Breast epithelium (tissue), 4 donors: ENCODE measurements at regions not wholly inside any gene's neighbourhood (a gene's known extent, or its start where the extent isn't known, plus 50 kb on each side); places are given as distances from the start of the nearest gene placed in this dataset.

Experiments
- DNase-seq, 2 donors: peaks; one replicate each; pipeline ENCODE4 v3.0.0-alpha.2; 2019; ENCODE audit warnings: low spot score in 2 of 2
- H3K27ac ChIP-seq, 2 donors: fragments of 200-600 bp; sonication (generic) in 1 of 2; one replicate each; pipeline ENCODE4 v1.5.1; 2016 to 2019; ENCODE audit warnings: mild to moderate bottlenecking in 1 of 2
- H3K27me3 ChIP-seq, 2 donors: fragments of 200-600 bp; sonication (generic) in 1 of 2; one replicate each; pipeline versions ENCODE4 v1.5.1 to v1.6.0; 2017 to 2019; ENCODE audit warnings: control low read depth in 1 of 2, mild to moderate bottlenecking in 1 of 2
- H3K36me3 ChIP-seq: fragments of 200-600 bp; one replicate; pipeline ENCODE4 v1.5.1; 2019
- H3K4me1 ChIP-seq, 2 donors: fragments of 200-600 bp; sonication (generic); one replicate each; pipeline ENCODE4 v1.5.1; 2016 to 2019; ENCODE audit warnings: control low read depth in 1 of 2
- H3K4me3 ChIP-seq, 3 donors: fragments of 200-600 bp; sonication (generic); 1 replicate in 2 of 3; 2 replicates in 1 of 3; pipeline ENCODE4 v1.5.1; 2016 to 2019; ENCODE audit warnings: mild to moderate bottlenecking in 3 of 3, moderate library complexity in 2 of 3
- H3K9me3 ChIP-seq, 2 donors: fragments of 200-600 bp; sonication (generic) in 1 of 2; one replicate each; pipeline ENCODE4 v1.5.1; 2016 to 2019; ENCODE audit warnings: control low read depth in 1 of 2
- CTCF ChIP-seq, 3 donors: fragments of 450-650 bp; IDR thresholded peaks; one replicate each; pipeline ENCODE4 v1.5.1; 2016 to 2017; ENCODE audit warnings: antibody characterized with exemption in 3 of 3, mild to moderate bottlenecking in 3 of 3, moderate library complexity in 3 of 3
- POLR2A ChIP-seq: fragments of 450-650 bp; IDR thresholded peaks from one replicate; pipeline ENCODE4 v1.6.1; 2016; ENCODE audit warnings: antibody characterized with exemption, mild to moderate bottlenecking, moderate library complexity
- POLR2AphosphoS5 ChIP-seq, 3 donors: sonication (generic); formaldehyde crosslinking; IDR thresholded peaks; one replicate each; pipeline ENCODE4 v1.6.1; 2017; ENCODE audit warnings: antibody characterized with exemption in 3 of 3
- intact Hi-C: fragments of 100-400 bp; cut with DNase I; formaldehyde crosslinking; loops from one replicate; pipeline ENCODE4 v1.15.1; 2023; ENCODE audit warnings: low total_unique reads

- no peaks in the 10 kb centered on the region for H3K36me3 ChIP-seq
- H3K27ac ChIP-seq: no peak overlapping the region
- intact Hi-C loops: no loop called here
- DNase-seq: no peak
- H3K4me3 ChIP-seq: no peak overlapping the region
- H3K9me3 ChIP-seq: no peaks in the 10 kb centered on the region
- TF ChIP-seq POLR2A (no peak), POLR2AphosphoS5 (IDR thresholded peaks at IDR 0.05) (no peak), CTCF (IDR thresholded peaks at IDR 0.05) (no peak)
- peaks cover 0 to 3% of the 10 kb centered on the region in 2 donors for H3K27me3 ChIP-seq
- H3K4me1 ChIP-seq: no peaks in the 10 kb centered on the region
Observed at GRCh38 chr11:134901955-134902918, 490.2 kb upstream of the B3GAT1 start.

GRCh38 chr11:134901542-134901941 is 489.5 kb upstream of the B3GAT1 start:
- intact Hi-C loops: no loop called here
- no peak for DNase-seq
- no peaks in the 10 kb centered on the region for H3K4me1 ChIP-seq
- peaks cover 0 to 3% of the 10 kb centered on the region in 2 donors for H3K27me3 ChIP-seq
- H3K4me3 ChIP-seq: no peak overlapping the region
- no peaks in the 10 kb centered on the region for H3K36me3 ChIP-seq
- no peaks in the 10 kb centered on the region for H3K9me3 ChIP-seq
- no peak overlapping the region for H3K27ac ChIP-seq
- TF ChIP-seq CTCF (IDR thresholded peaks at IDR 0.05): no peak
- no peak for TF ChIP-seq POLR2A
- no peak for TF ChIP-seq POLR2AphosphoS5 (IDR thresholded peaks at IDR 0.05)

- H3K4me3 ChIP-seq: no peak overlapping the region
- no peaks in the 10 kb centered on the region for H3K36me3 ChIP-seq
- H3K27me3 ChIP-seq: no peaks in the 10 kb centered on the region
- no peak for TF ChIP-seq CTCF (IDR thresholded peaks at IDR 0.05)
- TF ChIP-seq POLR2A: no peak
- TF ChIP-seq POLR2AphosphoS5 (IDR thresholded peaks at IDR 0.05): no peak
- DNase-seq: no peak
- H3K9me3 ChIP-seq: peaks cover 0 to 7% of the 10 kb centered on the region in 2 donors
- no peaks in the 10 kb centered on the region for H3K4me1 ChIP-seq
- intact Hi-C loops: no loop called here
- H3K27ac ChIP-seq: no peak overlapping the region
Observed at GRCh38 chr11:134893810-134894685, 482.0 kb upstream of the B3GAT1 start.

GRCh38 chr11:134890446-134890845 is 478.4 kb upstream of the B3GAT1 start:
- no peak overlapping the region for H3K27ac ChIP-seq
- no peaks in the 10 kb centered on the region for H3K36me3 ChIP-seq
- no peak overlapping the region for H3K4me3 ChIP-seq
- intact Hi-C loops: no loop called here
- H3K9me3 ChIP-seq: peaks cover 0 to 7% of the 10 kb centered on the region in 2 donors
- no peaks in the 10 kb centered on the region for H3K27me3 ChIP-seq
- H3K4me1 ChIP-seq: no peaks in the 10 kb centered on the region
- no peak for DNase-seq
- no peak for TF ChIP-seq POLR2AphosphoS5 (IDR thresholded peaks at IDR 0.05)

GRCh38 chr11:134889832-134890231 is 477.8 kb upstream of the B3GAT1 start:
- Histone ChIP-seq H3K4me3 (no peak overlapping the region), H3K4me1 (no peaks in the 10 kb centered on the region), H3K27me3 (peaks cover 0 to under 1% of the 10 kb centered on the region in 2 donors), H3K9me3 (peaks cover 0 to 7% of the 10 kb centered on the region in 2 donors), H3K27ac (no peak overlapping the region), H3K36me3 (no peaks in the 10 kb centered on the region)
- intact Hi-C loops: no loop called here
- DNase-seq: no peak
- TF ChIP-seq POLR2A: no peak
- TF ChIP-seq POLR2AphosphoS5 (IDR thresholded peaks at IDR 0.05): no peak
- TF ChIP-seq CTCF (IDR thresholded peaks at IDR 0.05): no peak
